ENCODE measurements at regions not wholly inside any gene's neighbourhood (a gene's known extent, or its start where the extent isn't known, plus 50 kb on each side); places are given as distances from the start of the nearest gene placed in this dataset.

DNA sequence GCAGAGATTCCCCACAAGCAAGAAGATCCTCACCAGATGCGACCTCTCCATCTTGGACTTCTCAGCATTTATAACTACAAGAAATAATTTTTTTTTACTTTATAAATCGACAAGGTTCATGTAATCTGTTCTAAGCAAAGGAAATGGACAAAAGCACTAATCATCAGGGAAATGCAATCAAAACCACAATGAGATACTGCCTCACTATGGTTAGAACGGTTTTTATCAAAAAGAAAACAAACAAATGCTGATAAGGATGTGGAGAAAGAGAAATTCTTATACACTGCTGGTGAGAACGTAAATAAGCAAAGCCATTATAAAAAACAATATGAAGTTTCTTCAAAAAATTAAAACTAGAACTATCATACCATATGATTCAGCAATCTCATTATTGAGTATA, 1382.6 kb downstream of the ARAP2 start:
- DNase-seq (ENCODE audit: low read depth), result no peak

DNA sequence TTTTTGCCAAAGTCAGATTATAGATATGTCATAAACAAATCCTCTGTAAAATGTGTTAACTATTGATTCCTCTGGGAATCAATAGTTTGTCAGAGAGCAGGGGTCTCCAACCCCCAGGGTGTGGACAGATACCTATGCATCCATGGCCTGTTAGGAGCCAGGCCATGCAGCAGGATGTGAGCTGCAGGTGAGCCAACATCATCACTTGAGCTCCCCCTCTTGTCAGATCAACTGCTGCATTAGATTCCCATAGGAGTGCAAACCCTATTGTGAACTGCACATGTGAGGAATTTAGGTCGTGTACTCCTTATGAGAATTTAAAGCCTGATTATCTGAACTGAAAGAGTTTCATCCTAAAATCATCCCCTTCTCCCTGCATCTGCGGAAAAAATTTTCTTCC, 1365.4 kb downstream of the ARAP2 start:
- DNase-seq (ENCODE audit: low read depth), result no peak

DNA sequence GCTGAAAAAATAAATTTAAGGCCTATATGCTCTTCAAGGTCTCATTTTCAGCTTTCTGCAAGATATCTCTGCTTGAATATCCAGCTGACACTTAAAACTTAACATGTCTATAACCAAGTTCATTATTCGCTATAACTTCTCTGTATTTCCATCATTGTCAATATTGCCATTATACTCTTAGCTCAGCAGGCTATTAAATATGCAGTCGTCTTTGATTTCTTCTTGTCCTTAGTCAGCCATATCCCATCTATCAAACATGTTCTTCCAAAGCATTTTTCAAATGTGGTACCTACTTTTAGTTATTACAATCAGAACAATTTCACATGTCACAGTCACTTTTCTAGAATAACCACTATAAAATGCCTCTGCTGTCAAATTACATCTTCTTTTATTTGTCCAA, 1364.1 kb downstream of the ARAP2 start:
- no peak for DNase-seq (ENCODE audit: low read depth)

DNA sequence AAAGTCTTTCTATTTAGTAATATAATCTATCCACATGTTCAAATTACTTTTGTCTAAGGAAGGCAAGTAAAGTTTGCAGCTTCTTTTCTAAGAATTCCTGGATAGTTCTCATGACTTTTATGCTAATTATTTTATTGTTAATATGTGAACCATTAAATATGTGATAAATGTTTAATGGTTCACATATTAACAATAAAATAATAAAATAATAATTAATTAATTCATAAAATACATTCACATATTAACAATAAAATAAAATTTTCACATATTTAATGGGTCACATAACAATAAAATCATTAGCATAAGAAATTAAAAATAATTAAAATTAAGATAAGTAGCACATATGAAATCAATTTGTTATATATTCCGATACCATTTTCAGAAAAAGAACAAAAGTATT, 1352.4 kb downstream of the ARAP2 start:
- no peak for DNase-seq (ENCODE audit: low read depth)

DNA sequence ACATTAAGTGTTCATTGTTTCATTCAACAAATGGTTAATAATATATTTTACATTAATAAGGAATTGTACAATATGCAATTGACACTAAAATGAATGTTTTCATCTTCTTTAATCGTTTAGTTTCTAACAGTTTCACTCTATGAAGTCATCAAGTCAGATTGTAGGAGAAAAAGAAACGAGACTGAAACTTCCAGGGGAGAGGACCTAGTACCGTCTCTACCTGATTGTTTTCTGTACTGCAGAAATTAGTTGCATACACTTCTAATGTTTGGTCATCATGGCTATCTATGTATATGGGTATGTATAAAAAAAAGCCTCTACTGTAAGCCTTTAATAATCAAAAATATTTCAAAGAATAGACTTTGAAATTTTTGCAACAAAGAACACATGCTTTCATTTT, 1350.9 kb downstream of the ARAP2 start:
- no peak for DNase-seq (ENCODE audit: low read depth)

DNA sequence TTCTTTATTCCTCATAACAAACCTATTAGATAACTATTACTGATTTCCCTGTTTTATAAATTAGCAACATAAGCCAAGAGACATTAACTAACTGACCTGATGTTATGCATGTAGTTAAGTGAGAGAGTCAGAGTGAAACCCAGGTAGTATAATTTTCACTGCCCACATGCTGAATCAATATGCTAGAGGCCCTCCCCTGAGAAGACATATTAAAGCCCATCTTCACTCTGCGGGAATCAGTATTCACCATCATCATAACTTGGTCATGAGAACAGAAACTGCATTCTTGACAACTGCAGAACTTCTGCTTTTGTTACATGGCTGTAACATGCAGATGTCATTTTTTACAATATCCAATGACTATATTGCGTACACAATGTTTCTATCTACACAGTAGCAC, 1324.3 kb downstream of the ARAP2 start:
- no peak for DNase-seq (ENCODE audit: low read depth)

DNA sequence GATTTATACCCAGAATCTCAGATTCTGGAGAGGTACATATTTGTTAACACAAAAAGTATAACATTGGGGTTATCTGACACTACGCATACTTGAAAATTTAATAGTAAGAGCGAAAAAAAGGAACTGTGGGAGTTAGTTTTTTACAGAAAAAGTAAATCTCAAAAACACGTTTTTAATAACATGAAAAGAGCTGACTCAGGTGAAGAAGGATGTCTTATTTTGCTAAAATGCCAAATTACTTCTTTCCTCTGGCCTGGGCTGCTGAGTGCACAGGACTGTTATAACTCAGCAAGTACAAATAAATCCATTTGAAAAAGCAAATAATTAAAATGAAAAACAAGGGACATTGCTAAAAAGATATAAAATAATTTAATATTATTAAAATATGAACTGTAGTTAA, 1322.9 kb downstream of the ARAP2 start:
- DNase-seq (ENCODE audit: low read depth), result no peak

DNA sequence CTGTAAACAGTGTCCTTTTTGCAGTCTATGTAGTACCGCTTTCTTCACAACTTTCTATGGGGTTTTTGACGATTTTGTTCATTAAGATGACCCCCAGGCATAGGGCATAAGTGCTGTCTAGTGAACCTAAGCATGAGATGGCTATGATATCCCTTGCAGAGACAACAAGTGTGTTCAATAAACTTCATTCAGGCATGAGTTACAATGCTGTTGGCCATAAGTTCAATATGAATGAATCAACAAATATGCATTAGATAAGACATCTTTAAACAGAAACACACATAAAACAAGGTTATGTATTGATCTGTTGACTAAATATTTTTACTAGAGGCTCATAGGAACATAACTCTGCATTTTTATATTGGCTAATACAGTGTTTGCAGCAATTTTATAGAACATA, 1322.0 kb downstream of the ARAP2 start:
- DNase-seq (ENCODE audit: low read depth), result no peak

DNA sequence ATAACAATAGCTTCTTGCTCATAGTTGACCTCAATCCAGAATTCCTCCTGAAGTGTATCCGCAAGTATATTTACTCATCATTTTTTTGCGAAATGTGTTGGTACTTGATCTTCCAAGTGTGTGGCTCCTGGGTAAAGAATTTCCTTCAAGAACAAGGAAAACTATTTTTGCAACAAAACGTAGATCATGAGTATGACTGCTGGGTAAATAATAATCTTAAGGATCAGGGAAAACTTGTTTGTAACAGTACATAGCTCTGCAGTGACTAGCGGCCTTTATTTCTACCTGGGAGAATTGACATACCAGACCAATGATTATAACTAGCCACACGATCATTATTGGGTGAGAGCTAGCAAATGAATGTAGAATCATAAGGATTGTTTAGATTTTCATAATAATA, 1311.7 kb downstream of the ARAP2 start:
- DNase-seq (ENCODE audit: low read depth), result no peak

DNA sequence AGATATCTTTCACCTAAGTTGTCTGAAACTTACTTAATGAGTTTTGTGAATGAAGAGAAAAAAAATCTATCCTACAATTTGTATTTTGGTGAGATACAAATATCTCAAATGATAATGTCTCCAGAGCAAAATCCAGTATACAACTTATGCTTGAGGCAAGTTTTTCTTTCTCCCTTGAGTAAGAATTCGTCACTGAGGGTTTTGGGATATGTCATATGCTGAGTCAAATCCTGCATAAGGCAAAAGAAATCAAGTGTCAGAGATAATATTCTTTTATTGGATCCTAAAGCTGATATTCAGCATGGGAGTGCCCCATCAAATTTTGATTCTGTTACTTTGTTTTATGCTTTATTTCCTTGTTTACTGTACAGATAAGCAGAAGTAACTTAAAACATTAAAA, 1308.6 kb downstream of the ARAP2 start:
- DNase-seq (ENCODE audit: low read depth), result no peak

DNA sequence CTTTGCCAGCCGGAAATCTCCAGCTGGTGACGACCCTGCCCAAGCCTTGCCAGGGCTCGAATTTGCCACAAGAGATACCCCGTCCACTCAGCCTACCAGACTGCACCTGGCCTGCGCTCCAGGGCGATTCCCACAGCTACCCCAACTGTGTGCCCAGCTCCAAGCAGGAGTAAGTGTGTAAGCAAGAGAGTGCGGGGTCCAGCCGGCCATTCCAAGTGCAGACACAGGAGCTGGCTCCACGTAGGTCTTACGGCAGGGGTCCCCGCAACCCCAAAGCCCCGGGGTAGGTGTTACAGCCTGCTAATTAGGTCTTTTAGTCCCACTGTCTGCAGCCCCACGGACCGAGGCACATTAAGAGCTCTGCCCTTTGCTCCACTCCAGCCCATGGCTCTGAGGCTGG, 1305.2 kb downstream of the ARAP2 start:
- no peak for DNase-seq (ENCODE audit: low read depth)

DNA sequence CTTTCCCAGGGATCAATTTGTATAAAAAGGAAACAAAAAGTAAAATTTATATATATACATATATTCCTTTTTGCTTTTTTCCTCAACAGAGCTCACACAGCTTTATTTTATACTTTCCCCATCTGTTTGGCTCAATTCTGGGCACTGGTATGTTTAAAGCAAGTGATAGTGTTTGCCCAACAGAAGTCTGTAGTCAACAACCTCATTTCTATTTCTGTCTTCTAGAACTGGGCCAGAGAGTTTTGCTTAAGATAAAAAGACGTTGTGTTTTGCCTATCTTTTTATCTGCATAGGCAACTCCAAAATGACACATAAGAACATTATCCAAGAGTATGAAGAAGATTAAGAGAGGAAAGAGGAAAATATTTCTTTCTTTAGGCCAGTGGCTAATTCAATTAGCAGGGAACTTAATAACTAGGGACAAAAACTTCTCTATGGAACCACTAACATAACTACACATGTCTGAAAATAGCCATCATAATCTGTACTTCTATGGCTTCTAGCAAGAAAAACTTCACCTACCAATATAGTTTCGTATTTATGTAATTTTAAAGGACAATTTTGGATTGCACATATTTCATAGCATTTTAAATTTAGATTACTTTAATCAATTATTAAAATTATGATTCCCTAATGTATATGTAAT, 1300.5 kb downstream of the ARAP2 start:
- DNase-seq (ENCODE audit: low read depth), result no peak

DNA sequence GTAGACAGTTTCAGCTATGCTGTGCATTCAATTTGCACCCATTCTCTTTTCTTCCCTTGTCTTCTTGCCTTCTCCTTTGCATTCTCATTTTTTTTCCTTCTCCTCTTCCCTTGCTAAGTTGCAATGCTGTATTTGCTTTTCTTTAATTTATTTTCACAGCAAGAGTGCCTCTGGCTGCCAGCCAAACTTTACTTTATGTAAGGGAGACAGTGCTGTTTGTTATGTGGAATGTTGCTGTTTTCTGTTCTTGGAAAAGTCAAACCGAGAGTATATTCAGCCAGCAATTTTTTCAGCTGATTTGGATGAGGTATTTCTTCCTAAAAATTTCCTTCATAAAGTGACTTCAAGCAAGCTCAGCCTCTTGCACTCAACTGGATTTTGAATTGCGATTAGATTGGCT, 1293.4 kb downstream of the ARAP2 start:
- DNase-seq (ENCODE audit: low read depth), result no peak

DNA sequence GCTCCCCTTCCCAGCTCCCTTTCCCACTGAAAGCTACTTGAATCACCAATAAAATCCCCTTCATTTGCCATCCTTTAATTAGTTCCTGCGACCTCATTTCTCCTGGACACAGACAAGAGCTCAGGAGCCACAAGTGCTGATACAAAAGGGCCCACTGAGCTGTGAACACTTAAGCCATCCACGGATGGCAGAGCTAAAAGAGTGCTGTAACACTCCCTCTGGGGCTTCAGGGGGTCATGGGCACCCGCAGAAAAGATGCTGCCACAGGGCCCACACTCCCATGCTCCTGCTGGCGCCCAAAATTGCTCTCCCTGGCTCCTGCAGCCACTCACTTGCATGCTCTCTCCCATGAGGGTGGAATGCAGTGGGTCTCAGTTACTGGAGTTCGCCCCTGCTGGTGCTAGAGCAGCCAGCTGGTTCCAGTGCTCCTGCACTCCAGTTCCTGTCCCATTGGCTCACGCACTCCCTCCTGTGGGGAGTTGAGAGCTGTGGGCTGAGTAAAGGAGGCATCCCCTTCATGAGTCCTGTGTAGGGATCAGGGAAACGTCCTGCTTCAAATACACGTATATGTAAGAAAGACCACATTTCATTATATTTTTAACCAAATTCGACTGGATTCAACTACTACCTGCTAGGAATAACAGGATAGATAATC, 1291.0 kb downstream of the ARAP2 start:
- DNase-seq (ENCODE audit: low read depth), result no peak

DNA sequence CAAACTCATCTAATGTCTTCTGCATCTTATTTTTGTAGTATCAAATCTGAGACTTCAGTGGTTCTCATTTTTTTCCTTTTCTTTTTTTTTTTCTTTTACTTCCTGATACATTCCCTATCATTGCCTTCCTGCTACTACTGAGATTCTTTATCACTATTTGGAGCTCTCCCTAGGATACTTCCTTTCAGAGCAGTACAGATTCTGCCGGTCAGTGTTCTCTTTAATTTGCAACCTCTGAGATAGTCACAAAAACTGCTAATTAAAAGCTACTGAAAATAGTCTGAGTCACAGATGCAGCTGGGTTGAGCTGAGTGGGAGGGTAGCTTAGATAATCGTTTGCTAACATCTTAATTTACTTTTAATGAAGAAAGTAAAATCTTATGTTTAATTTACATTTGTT, 1279.7 kb downstream of the ARAP2 start:
- DNase-seq (ENCODE audit: low read depth), result no peak

DNA sequence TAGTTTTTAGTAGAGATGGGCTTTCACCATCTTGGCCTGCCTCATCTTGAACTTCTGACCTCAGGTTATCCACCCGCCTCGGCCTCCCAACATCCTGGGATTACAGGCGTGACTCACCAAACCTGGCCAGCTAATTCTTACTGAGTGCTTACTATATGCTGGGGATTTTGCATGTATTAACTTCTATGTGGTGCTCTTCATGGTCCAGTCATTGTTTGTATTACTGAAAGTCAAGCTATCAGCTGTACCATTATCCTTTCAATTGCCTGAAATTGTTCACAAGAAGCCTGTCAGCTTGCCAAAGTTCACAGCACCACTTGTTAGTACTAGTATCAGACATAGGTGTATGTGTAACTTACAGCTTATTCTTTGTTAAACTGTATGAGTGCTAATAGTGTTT, 1272.1 kb downstream of the ARAP2 start:
- no peak for DNase-seq (ENCODE audit: low read depth)

DNA sequence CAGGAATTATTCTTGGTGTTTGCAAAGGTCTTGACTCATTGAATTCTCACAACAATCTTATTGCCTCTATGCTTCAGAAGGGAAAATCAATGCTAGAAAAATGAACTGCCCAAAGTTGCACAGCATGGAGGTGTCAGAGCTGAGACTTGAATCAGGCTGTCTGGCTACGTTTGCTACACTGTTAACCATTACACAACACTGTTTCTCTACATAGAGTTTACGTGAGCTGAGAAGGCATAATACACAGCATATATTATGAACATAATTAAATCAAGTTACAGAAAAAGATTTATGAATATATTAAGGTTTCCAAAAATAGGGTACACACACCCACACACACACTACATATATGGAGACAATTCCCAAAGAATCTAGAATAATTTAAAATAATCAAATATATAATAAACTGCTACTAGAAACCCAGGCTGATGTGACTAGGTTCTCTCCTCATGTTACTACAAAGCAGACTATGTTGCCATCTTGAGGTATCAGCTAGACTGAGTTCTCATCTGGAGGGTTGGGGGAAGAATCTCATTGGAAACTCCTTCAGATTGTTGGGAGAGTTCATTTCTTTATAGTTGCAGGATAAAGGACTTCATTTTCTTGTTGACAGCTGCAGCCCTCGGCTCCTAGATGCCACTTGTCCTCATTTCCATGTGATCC, 1270.5 kb downstream of the ARAP2 start:
- DNase-seq (ENCODE audit: low read depth), result no peak

DNA sequence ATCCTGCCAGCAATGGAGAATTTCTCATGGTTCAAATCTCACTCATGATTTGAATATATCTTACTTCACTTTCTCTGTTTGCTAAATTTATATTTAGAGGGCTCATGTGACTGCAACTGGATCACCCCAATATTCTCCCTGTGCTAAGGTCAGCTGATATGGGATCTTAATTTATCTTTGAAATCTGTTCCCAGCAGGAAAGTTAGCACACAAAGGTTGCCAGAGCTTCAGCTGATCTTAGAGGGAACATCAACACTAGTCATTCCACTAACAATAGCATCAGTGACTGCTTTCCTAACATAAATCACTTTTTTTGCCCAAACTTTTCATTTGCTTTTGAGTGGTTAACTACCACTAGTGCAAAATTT, 1270.0 kb downstream of the ARAP2 start:
- no peak for DNase-seq (ENCODE audit: low read depth)

DNA sequence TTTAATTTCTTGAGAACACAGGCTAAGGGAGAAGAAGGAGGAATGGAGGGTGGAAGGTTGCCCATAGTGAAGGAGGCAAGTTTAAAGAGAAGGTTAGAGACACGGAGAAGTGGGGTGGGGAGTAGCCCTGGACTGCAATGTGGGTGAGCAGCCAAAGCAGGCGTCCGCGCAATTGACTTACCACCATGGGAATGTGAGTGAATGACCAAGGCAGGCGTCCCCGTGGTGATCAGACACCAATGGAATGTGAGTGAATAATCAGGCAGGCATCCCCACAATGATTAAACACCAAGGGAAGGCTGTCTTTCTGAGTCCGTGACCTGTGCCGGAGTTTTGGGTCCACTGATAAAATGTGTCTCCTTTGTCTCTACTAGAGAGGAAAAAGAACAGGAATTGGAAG, 1223.1 kb downstream of the ARAP2 start:
- DNase-seq (ENCODE audit: low read depth), result peak; percentile 80

DNA sequence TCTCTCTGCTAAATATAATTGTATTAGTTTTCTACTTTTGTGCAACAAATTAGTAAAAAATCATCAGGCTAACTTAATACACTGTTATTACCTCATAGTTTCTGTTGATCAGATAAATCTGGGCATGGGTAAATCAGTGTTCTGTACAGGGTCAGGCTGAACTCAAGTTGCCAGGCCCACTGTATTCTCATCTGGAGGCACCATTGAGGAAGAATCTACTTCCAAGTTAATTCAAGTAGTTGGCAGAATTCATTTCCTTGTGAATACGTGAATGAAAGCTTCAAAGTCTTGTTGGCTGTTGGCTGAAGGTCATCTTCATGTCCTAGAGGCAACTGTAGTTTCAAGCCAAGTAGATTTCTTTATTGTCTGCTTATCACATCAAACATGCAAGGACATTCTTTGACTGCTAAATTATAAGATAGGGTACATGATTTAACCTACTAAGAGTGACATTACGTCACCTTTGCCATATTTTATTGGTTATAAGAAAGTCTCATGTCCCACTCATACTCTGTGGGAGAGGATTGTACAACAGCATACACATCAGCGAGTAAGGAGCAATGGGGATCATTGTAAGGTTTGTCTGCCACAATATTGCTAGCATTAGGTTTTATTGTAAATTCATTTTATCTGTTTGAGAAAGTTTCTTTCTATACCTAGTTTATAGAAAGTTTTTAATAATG, 1219.0 kb downstream of the ARAP2 start:
- DNase-seq (ENCODE audit: low read depth), result no peak

DNA sequence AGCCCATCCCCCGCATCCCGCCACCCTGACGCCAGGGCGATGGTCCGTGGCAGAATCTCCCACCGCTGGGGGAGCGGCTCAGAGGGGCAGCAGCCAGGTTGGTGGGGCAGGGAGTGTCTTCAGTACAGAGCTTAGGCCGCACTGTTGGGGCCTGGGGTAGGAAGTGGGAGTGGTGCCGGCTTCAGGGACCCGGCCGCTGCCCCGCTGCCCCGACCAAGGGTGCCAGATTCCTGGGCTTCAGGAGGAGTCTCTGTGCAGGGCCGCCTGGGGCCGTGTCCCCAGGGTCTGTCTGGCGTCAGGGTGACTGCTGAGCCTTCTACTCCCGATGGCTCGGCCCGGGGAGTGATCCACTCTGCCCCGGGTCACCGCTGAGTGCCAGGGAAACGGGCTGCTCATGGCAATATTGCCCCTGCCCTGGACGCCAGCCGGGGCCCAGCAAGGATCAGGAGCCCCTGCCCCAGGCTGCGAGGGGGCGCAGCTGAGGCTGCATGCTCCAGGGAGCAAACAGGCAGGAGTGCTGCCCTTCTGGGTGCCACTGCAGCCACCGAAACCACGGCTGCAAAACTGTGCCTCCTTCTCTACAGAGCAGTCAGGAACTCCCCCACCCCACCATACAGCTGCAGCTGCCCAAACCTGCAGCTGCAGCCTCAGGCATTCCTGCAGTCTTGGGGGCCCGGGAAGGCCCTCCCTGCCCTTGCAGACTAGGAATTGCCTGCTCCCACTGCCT, 1206.1 kb downstream of the ARAP2 start:
- DNase-seq (ENCODE audit: low read depth), result no peak

DNA sequence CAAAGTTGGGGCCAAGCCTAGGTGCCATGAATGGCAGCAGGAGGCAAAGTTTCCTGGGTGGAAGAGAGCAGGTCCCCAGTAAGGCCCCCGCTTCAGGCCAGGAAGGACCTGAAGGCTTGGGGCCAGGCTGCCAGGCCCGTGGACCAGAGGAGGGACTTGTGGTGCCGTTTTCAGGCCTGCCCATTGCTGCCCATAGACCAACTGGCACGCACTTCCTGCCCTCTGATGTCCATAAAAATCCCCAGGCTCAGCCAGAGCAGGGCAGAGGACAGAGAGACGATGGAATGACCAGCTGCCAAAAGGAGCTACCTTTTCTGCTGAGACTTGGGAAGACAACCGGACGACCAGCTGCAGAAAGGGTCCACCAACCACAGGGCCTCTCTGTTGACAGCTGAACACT, 1205.5 kb downstream of the ARAP2 start:
- DNase-seq (ENCODE audit: low read depth), result no peak

DNA sequence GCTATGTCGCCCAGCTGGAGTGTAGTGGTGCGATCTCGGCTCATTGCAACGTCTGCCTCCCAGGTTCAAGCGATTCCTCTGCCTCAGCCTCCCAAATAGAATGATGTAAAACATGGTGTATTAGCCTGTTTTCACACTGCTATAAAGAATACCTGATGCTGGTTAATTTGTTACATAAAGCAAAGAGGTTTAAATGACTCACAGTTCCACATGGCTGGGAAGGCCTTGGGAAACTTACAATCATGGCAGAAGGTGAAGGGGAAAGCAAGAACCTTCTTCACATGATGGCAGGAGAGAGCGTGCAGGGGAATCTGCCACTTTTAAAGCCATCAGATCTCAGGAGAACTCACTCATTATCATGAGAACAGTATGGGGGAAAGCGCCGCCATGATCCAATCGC, 1191.8 kb downstream of the ARAP2 start:
- DNase-seq (ENCODE audit: low read depth), result no peak

All from EH (cell line).